C4-2B (cell line): ENCODE measurements at regions not wholly inside any gene's neighbourhood (a gene's known extent, or its start where the extent isn't known, plus 50 kb on each side); places are given as distances from the start of the nearest gene placed in this dataset.

Experiments used
- H3K27ac ChIP-seq: fragments of 450-650 bp; 2 replicates; pipeline ENCODE4 v1.5.1; 2017
- CTCF ChIP-seq: fragments of 450-650 bp; conservative IDR thresholded peaks from 2 replicates; pipeline ENCODE4 v1.5.1; 2017; ENCODE audit warnings: mild to moderate bottlenecking
- ZFX ChIP-seq: fragments of 450-650 bp; IDR thresholded peaks from 2 replicates; pipeline ENCODE4 v1.6.1; 2017

GRCh38 chr1:58925247-58925646 is 141.4 kb upstream of the JUN start:
- H3K27ac ChIP-seq, result no peak overlapping the region
- TF ChIP-seq CTCF (no peak), ZFX (no peak)

GRCh38 chr1:58926152-58926551 is 142.3 kb upstream of the JUN start:
- TF ChIP-seq ZFX (no peak), CTCF (no peak)
- H3K27ac ChIP-seq, result no peak overlapping the region

GRCh38 chr1:58927041-58927721 is 143.3 kb upstream of the JUN start:
- no peak for TF ChIP-seq ZFX
- TF ChIP-seq CTCF, result no peak
- no peak overlapping the region for H3K27ac ChIP-seq

GRCh38 chr1:58927722-58928085 is 143.9 kb upstream of the JUN start:
- H3K27ac ChIP-seq, result no peak overlapping the region

GRCh38 chr1:58928514-58928913 is 144.7 kb upstream of the JUN start:
- H3K27ac ChIP-seq, result no peak overlapping the region
- no peak for TF ChIP-seq CTCF
- no peak for TF ChIP-seq ZFX

More at GRCh38 chr1:58927722-58928085, 143.9 kb upstream of the JUN start:
- no peak for TF ChIP-seq CTCF
- TF ChIP-seq ZFX, result no peak

- no peak for TF ChIP-seq CTCF
- TF ChIP-seq ZFX, result no peak
- no peak overlapping the region for H3K27ac ChIP-seq
These were observed 146.0 kb upstream of the JUN start for GRCh38 chr1:58929671-58930325.

- TF ChIP-seq ZFX (no peak), CTCF (no peak)
- H3K27ac ChIP-seq, result no peak overlapping the region
These were observed 147.2 kb upstream of the JUN start for GRCh38 chr1:58931024-58931423.
